GM19351 (cell line): ENCODE measurements at regions not wholly inside any gene's neighbourhood (a gene's known extent, or its start where the extent isn't known, plus 50 kb on each side); places are given as distances from the start of the nearest gene placed in this dataset.

ENCODE experiments used
- ATAC-seq: cut with Tn5 transposase; IDR thresholded peaks from one replicate; pipeline ENCODE4 v1.9.1; 2021; ENCODE audit warnings: mild to moderate bottlenecking, moderate library complexity; ENCODE audit not compliant: unreplicated experiment

GRCh38 chr12:102781117-102781516 is 135.9 kb downstream of the PAH start:
- ATAC-seq: no peak

- ATAC-seq: peak; percentile 96
Observed at GRCh38 chr12:102776041-102776440, 141.0 kb downstream of the PAH start.

GRCh38 chr12:102769323-102769916 is 147.6 kb downstream of the PAH start:
- ATAC-seq: peak; percentile 58

GRCh38 chr12:102766961-102767360 is 150.1 kb downstream of the PAH start:
- no peak for ATAC-seq

GRCh38 chr12:102765736-102766135 is 151.3 kb downstream of the PAH start:
- no peak for ATAC-seq

GRCh38 chr12:102763471-102763870 is 153.6 kb downstream of the PAH start:
- ATAC-seq: no peak

GRCh38 chr12:102763061-102763460 is 154.0 kb downstream of the PAH start:
- ATAC-seq: no peak

- no peak for ATAC-seq
Observed at GRCh38 chr12:102760322-102760721, 156.7 kb downstream of the PAH start.

GRCh38 chr12:102759466-102759865 is 157.6 kb downstream of the PAH start:
- no peak for ATAC-seq

- no peak for ATAC-seq
Observed at GRCh38 chr12:102757882-102758226, 159.2 kb downstream of the PAH start.

- ATAC-seq: no peak
Observed at GRCh38 chr12:102757154-102757881, 159.7 kb downstream of the PAH start.

GRCh38 chr12:102756530-102756929 is 160.5 kb downstream of the PAH start:
- ATAC-seq: no peak

- no peak for ATAC-seq
Observed at GRCh38 chr12:102755266-102755665, 161.8 kb downstream of the PAH start.

- ATAC-seq: no peak
Observed at GRCh38 chr12:102753802-102754201, 163.2 kb downstream of the PAH start.

GRCh38 chr12:102748704-102749103 is 168.3 kb downstream of the PAH start:
- no peak for ATAC-seq

- no peak for ATAC-seq
Observed at GRCh38 chr12:102746963-102747362, 170.1 kb downstream of the PAH start.

GRCh38 chr12:102745971-102746600 is 171.0 kb downstream of the PAH start:
- ATAC-seq: no peak

- no peak for ATAC-seq
Observed at GRCh38 chr12:102741196-102741595, 175.8 kb downstream of the PAH start.

- no peak for ATAC-seq
Observed at GRCh38 chr12:102740141-102740955, 176.7 kb downstream of the PAH start.

GRCh38 chr12:102736328-102736727 is 180.7 kb downstream of the PAH start:
- ATAC-seq: no peak

GRCh38 chr12:102735104-102735503 is 181.9 kb downstream of the PAH start:
- ATAC-seq: peak; percentile 98
